GM19023 (cell line): ENCODE measurements at regions not wholly inside any gene's neighbourhood (a gene's known extent, or its start where the extent isn't known, plus 50 kb on each side); places are given as distances from the start of the nearest gene placed in this dataset.
"Not testable (repeated sequence)": the region's sequence is repeated elsewhere in the genome, so short reads cannot be mapped to it uniquely, and the experiment has no call there.

Experiments used
- ATAC-seq: cut with Tn5 transposase; IDR thresholded peaks from one replicate; pipeline ENCODE4 v1.9.1; 2021; ENCODE audit warnings: mild to moderate bottlenecking, moderate library complexity; ENCODE audit not compliant: unreplicated experiment

DNA sequence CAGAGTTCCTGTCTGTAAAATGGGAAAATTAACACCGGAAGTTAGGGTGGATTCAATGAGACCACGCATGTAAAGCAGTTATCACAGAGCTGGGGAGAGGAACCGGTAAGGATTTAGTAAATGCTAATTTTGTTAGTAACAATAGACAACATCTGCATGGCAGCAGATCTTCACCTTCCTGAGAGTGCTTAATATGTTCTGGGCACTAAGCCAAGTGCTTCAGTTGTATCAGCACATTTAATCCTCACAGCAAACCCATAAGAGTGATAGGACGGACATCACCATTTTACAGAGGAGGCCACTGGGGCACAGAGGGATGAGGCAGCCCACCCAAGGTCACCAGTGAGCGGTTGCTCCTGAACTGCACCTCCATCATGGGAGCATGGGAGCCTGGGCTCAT, 189.4 kb downstream of the WNT5A start:
- no peak for ATAC-seq

- ATAC-seq: no peak
Measured at GRCh38 chr3:55297245-55297644, 189.9 kb downstream of the WNT5A start.

- no peak for ATAC-seq
Measured at GRCh38 chr3:55296791-55297190, 190.3 kb downstream of the WNT5A start.

- ATAC-seq: no peak
Measured at GRCh38 chr3:55296030-55296429, 191.1 kb downstream of the WNT5A start.

GRCh38 chr3:55294557-55294956, 192.5 kb downstream of the WNT5A start:
- no peak for ATAC-seq

GRCh38 chr3:55292360-55292759, 194.7 kb downstream of the WNT5A start:
- ATAC-seq: no peak

- ATAC-seq: no peak
Measured at GRCh38 chr3:55288657-55289056, 198.4 kb downstream of the WNT5A start.

DNA sequence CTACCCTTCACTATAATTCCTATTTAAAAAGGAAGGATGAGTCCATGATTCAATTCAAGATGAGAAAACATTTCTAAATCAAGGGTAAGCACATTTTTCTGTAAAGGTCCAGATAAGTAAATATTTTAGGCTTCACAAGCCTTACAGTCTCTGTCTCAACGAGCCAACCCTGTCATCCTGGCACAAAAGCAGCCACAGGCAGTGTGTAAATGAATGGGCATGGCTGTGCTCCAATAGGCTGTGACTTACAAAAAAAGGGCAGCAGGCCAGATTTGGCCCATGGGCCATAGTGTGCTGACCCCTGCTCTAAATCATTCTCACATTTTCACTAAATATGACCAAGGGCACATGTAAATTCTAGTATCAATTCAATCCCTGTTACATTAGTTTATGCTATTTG, 200.4 kb downstream of the WNT5A start:
- no peak for ATAC-seq

DNA sequence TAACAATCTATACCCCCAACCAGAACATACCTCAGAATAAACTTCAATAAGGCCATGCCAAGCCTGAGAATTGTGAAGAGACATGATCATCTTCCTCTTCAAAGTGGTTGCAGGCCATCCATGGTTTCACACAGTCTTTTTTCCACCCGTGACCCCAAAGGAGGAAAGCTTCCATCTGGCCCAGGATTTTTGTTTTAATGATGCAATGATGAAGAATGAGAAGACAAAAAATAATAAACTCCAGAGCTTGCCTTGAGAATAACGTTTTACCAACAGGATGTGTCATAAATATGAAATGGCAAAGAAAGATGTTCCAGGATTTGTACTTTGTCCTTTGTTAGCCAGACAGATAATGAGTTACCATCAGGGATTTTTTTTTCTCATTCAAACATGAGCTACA, 201.9 kb downstream of the WNT5A start:
- ATAC-seq: no peak

DNA sequence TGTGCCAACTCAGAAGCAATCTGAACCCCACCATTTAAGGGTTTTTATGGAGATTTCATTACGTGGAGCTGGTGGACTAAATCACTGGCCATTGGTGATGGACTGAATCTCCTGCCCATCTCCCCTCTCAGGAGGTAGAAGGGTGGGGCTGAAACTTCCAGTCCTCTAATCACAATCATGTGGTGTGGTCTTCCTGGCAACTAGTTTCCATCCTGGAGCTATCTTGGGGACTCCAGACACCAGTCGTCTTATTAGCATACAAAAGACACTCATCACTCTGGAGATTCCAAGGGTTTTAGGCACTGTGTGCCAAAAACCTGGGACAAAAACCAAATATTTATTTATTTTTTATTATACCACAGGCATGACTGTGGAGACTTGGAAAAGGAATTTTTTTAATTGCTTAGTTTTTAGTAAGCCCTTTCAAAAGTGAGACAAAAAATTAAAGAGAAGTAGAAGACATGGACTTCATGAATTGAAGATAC, 203.6 kb downstream of the WNT5A start:
- no peak for ATAC-seq

GRCh38 chr3:55282994-55283393, 204.1 kb downstream of the WNT5A start:
- ATAC-seq: no peak

GRCh38 chr3:55272031-55272645, 215.0 kb downstream of the WNT5A start:
- ATAC-seq: no peak

DNA sequence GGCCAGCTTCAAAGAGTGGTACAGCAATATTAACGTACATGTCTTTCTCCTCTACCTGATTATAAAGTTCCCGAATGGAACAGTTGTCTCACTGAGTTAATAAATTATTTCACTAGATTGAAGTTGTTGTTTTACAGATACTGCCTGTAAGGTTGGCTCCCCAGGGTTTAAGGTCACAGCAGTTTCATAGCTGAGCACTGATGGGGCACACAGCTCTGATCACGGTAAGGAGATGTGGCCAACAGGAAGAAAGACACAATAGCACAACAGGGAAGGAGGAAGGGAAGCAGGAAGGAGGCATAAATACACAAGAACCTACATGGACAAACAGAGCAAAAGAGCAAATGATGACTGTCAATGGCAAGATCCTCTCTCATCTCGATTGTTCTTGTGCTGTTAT, 215.6 kb downstream of the WNT5A start:
- ATAC-seq: no peak

GRCh38 chr3:55270976-55271375, 216.1 kb downstream of the WNT5A start:
- no peak for ATAC-seq

- no peak for ATAC-seq
Measured at GRCh38 chr3:55269636-55270035, 217.5 kb downstream of the WNT5A start.

GRCh38 chr3:55269096-55269495, 218.0 kb downstream of the WNT5A start:
- ATAC-seq: no peak

GRCh38 chr3:55267206-55267930, 219.7 kb downstream of the WNT5A start:
- no peak for ATAC-seq

- no peak for ATAC-seq
Measured at GRCh38 chr3:55264919-55265318, 222.2 kb downstream of the WNT5A start.

DNA sequence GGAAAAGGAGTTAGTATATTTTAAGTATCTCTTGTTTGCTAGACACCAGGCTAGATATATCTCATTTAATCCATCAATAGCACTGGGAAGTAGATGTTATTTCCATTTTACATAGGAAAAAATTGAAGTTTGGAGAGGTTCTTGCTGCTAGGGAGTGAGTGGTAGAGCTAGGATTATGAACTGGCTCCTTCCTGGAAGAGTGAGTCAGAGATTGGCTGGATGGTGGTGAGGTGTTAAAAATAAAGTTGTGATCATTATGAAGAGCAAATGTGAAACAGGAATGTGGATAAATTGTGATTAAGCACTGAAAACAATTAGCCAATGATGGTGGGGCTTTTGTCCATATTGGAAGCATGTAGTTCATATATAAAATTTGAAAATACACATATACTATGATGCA, 234.2 kb downstream of the WNT5A start:
- ATAC-seq: no peak

GRCh38 chr3:55249156-55249555, 237.9 kb downstream of the WNT5A start:
- ATAC-seq: not testable (repeated sequence)

DNA sequence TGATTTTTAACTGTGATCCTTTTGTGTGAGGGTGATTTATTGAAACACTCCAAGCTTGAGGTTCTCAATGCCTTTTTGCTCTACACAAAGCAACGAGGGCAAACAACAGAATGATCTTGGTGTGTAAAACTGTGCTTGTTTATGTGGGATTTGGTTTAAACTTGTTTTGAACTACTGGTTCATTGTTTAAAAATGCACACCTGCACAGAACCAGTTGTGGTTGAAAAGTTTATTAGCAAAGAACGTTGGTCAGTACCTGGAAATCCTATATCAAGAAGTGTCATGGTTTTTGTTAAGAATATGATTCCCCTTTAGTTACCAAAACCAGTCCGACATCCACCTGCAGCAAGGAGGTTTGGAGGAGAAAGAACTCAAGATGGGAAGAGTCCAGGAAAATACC, 239.4 kb downstream of the WNT5A start:
- ATAC-seq: no peak

GRCh38 chr3:55246033-55246432, 241.1 kb downstream of the WNT5A start:
- ATAC-seq: no peak

GRCh38 chr3:55245351-55245750, 241.8 kb downstream of the WNT5A start:
- ATAC-seq: no peak
